ENCODE measurements at regions not wholly inside any gene's neighbourhood (a gene's known extent, or its start where the extent isn't known, plus 50 kb on each side); places are given as distances from the start of the nearest gene placed in this dataset.

DNA sequence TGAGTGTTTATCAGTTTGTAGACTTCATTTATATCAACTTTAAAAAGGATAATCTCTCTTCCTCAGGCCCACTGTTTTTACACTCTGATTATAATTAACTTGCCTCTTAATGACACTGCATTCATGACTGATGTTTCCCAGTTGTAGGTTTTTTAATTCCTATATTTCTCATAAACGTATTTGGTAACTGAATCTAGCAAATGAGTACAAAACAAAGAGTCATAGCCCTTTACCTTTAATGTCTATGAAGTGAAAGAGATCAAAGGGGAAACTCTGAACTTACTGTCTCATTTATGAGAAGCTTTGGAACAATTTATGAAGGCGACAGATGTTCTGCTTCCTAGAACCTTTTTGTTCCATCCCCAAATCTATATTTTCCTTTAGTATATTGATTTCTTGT, 56.6 kb upstream of the ABCA1 start (continued):
- TF ChIP-seq, protein P1, sequence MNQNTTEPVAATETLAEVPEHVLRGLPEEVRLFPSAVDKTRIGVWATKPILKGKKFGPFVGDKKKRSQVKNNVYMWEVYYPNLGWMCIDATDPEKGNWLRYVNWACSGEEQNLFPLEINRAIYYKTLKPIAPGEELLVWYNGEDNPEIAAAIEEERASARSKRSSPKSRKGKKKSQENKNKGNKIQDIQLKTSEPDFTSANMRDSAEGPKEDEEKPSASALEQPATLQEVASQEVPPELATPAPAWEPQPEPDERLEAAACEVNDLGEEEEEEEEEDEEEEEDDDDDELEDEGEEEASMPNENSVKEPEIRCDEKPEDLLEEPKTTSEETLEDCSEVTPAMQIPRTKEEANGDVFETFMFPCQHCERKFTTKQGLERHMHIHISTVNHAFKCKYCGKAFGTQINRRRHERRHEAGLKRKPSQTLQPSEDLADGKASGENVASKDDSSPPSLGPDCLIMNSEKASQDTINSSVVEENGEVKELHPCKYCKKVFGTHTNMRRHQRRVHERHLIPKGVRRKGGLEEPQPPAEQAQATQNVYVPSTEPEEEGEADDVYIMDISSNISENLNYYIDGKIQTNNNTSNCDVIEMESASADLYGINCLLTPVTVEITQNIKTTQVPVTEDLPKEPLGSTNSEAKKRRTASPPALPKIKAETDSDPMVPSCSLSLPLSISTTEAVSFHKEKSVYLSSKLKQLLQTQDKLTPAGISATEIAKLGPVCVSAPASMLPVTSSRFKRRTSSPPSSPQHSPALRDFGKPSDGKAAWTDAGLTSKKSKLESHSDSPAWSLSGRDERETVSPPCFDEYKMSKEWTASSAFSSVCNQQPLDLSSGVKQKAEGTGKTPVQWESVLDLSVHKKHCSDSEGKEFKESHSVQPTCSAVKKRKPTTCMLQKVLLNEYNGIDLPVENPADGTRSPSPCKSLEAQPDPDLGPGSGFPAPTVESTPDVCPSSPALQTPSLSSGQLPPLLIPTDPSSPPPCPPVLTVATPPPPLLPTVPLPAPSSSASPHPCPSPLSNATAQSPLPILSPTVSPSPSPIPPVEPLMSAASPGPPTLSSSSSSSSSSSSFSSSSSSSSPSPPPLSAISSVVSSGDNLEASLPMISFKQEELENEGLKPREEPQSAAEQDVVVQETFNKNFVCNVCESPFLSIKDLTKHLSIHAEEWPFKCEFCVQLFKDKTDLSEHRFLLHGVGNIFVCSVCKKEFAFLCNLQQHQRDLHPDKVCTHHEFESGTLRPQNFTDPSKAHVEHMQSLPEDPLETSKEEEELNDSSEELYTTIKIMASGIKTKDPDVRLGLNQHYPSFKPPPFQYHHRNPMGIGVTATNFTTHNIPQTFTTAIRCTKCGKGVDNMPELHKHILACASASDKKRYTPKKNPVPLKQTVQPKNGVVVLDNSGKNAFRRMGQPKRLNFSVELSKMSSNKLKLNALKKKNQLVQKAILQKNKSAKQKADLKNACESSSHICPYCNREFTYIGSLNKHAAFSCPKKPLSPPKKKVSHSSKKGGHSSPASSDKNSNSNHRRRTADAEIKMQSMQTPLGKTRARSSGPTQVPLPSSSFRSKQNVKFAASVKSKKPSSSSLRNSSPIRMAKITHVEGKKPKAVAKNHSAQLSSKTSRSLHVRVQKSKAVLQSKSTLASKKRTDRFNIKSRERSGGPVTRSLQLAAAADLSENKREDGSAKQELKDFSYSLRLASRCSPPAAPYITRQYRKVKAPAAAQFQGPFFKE (tag by site-specific recombination; IDR thresholded peaks at IDR 0.05; ENCODE audit: borderline replicate concordance), result no peak
- TF ChIP-seq, protein P2, sequence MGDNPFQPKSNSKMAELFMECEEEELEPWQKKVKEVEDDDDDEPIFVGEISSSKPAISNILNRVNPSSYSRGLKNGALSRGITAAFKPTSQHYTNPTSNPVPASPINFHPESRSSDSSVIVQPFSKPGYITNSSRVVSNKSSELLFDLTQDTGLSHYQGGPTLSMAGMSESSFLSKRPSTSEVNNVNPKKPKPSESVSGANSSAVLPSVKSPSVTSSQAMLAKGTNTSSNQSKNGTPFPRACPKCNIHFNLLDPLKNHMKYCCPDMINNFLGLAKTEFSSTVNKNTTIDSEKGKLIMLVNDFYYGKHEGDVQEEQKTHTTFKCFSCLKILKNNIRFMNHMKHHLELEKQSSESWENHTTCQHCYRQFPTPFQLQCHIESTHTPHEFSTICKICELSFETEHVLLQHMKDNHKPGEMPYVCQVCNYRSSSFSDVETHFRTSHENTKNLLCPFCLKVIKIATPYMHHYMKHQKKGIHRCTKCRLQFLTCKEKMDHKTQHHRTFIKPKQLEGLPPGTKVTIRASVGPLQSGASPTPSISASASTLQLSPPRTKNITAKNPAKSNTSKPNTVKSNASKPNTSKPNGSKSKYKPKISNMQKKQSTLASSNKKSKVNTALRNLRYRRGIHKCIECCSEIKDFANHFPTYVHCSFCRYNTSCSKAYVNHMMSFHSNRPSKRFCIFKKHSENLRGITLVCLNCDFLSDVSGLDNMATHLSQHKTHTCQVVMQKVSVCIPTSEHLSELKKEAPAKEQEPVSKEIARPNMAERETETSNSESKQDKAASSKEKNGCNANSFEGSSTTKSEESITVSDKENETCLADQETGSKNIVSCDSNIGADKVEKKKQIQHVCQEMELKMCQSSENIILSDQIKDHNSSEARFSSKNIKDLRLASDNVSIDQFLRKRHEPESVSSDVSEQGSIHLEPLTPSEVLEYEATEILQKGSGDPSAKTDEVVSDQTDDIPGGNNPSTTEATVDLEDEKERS (tag by site-specific recombination; IDR thresholded peaks at IDR 0.05), result no peak

- H3K4me3 ChIP-seq (ENCODE audit: low read depth, low read length), result no peak overlapping the region
- no peaks in the 10 kb centered on the region for H3K4me1 ChIP-seq (ENCODE audit: control insufficient read depth, insufficient read depth, low read length)
- ChIA-PET POLR2A (interaction anchor here (1.0 kb wide), 1 partner anchor 17 kb away, joined by 4 read pairs; no protein-coding TSS in a partner anchor), CTCF (interaction anchor here (0.6 to 1.4 kb wide), 2 partner anchors 11 to 176 kb away, joined by 3 to 4 read pairs; no protein-coding TSS in a partner anchor)
- H3K9me3 ChIP-seq (ENCODE audit: control insufficient read depth, insufficient read depth, low read depth, low read length), result no peaks in the 10 kb centered on the region
- no peak for TF ChIP-seq BCL11B (tag by site-specific recombination; IDR thresholded peaks at IDR 0.05; ENCODE audit: low read depth)
- TF ChIP-seq HOXC10 (CRISPR knock-in tag; IDR thresholded peaks at IDR 0.05), result no peak
- no peak for TF ChIP-seq MYNN (tag by site-specific recombination; IDR thresholded peaks at IDR 0.05; ENCODE audit: borderline replicate concordance)
- no peak for TF ChIP-seq MEIS1 (CRISPR knock-in tag; IDR thresholded peaks at IDR 0.05; ENCODE audit: borderline replicate concordance)
- no peak for TF ChIP-seq ZNF555 (tag by site-specific recombination; conservative IDR thresholded peaks at IDR 0.05)
- TF ChIP-seq KLF16 (tag by site-specific recombination; IDR thresholded peaks at IDR 0.05), result no peak
- no peak for TF ChIP-seq ZNF146 (tag by site-specific recombination; IDR thresholded peaks at IDR 0.05)
- TF ChIP-seq, protein P3, sequence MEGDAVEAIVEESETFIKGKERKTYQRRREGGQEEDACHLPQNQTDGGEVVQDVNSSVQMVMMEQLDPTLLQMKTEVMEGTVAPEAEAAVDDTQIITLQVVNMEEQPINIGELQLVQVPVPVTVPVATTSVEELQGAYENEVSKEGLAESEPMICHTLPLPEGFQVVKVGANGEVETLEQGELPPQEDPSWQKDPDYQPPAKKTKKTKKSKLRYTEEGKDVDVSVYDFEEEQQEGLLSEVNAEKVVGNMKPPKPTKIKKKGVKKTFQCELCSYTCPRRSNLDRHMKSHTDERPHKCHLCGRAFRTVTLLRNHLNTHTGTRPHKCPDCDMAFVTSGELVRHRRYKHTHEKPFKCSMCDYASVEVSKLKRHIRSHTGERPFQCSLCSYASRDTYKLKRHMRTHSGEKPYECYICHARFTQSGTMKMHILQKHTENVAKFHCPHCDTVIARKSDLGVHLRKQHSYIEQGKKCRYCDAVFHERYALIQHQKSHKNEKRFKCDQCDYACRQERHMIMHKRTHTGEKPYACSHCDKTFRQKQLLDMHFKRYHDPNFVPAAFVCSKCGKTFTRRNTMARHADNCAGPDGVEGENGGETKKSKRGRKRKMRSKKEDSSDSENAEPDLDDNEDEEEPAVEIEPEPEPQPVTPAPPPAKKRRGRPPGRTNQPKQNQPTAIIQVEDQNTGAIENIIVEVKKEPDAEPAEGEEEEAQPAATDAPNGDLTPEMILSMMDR (tag by site-specific recombination; IDR thresholded peaks at IDR 0.05), result no peak
- TF ChIP-seq PRDM4 (tag by site-specific recombination; IDR thresholded peaks at IDR 0.05), result no peak
- no peak for TF ChIP-seq ZNF404 (tag by site-specific recombination; IDR thresholded peaks at IDR 0.05)
- no peak for TF ChIP-seq ZFP3 (tag by site-specific recombination; IDR thresholded peaks at IDR 0.05; ENCODE audit: low read depth)
- TF ChIP-seq ZNF274 (IDR thresholded peaks at IDR 0.05; ENCODE audit: low read length), result no peak
- TF ChIP-seq ZNF274 (tag by site-specific recombination; IDR thresholded peaks at IDR 0.05; ENCODE audit: borderline replicate concordance), result no peak
- TF ChIP-seq ZNF670 (tag by site-specific recombination; IDR thresholded peaks at IDR 0.05; ENCODE audit: low read depth), result no peak
- TF ChIP-seq REPIN1 (tag by site-specific recombination; IDR thresholded peaks at IDR 0.05; ENCODE audit: low read depth), result no peak
- no peak for TF ChIP-seq WT1 (tag by site-specific recombination; IDR thresholded peaks at IDR 0.05)
- no peak for TF ChIP-seq KLF1 (tag by site-specific recombination; IDR thresholded peaks at IDR 0.05)
- no peak for TF ChIP-seq ZFP41 (tag by site-specific recombination; IDR thresholded peaks at IDR 0.05; ENCODE audit: borderline replicate concordance)
- H3K36me3 ChIP-seq (ENCODE audit: control insufficient read depth in 2 of 2, insufficient read depth in 1 of 2, low read length in 2 of 2), result no peaks in the 10 kb centered on the region
- no peak overlapping the region for H3K27ac ChIP-seq (ENCODE audit: extremely low read depth, low read depth, low read length)
Measured at GRCh38 chr9:104984948-104985347, 57.0 kb upstream of the ABCA1 start.
